ENCODE measurements at regions not wholly inside any gene's neighbourhood (a gene's known extent, or its start where the extent isn't known, plus 50 kb on each side); places are given as distances from the start of the nearest gene placed in this dataset.

DNA sequence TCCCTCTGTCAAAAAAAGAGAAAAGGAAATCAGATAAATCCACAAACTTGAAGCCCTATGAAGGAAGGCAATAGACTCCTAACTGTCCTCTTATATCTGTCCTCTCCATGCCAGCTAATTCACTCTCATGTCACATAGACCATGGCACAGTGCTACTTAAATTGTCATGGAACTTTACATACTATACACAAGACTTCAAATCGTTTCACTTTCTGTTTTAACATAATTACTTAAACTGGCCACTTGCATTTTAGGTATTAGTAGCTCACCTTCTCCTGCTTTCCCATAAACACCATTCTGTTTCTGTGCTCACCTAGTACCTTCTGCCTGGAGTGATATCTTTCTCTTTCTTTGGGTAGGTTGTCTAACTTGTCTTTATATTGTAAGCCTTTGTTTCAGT lies 816.7 kb upstream of the KIF2B start:
- TF ChIP-seq, protein P1, sequence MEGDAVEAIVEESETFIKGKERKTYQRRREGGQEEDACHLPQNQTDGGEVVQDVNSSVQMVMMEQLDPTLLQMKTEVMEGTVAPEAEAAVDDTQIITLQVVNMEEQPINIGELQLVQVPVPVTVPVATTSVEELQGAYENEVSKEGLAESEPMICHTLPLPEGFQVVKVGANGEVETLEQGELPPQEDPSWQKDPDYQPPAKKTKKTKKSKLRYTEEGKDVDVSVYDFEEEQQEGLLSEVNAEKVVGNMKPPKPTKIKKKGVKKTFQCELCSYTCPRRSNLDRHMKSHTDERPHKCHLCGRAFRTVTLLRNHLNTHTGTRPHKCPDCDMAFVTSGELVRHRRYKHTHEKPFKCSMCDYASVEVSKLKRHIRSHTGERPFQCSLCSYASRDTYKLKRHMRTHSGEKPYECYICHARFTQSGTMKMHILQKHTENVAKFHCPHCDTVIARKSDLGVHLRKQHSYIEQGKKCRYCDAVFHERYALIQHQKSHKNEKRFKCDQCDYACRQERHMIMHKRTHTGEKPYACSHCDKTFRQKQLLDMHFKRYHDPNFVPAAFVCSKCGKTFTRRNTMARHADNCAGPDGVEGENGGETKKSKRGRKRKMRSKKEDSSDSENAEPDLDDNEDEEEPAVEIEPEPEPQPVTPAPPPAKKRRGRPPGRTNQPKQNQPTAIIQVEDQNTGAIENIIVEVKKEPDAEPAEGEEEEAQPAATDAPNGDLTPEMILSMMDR (conservative IDR thresholded peaks at IDR 0.05) = no peak
- H3K27ac ChIP-seq = no peak overlapping the region

DNA sequence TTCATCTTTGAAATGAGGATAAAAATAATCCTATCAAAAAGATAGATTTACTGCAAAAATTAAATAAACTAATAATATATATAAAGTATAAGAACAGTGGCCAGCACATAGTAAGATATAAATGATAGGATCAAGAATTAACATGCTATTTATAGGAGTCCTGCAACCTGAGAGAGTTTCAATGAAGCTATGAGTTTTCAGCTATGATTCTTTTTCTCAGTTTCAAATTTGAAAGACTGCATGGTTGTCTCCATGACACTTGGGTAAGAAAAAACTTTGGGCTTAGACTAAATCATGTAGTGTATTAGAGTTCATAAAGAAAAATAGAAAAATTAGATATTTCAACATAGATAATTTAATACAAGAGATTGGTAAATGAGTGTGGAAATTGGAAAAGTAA lies 817.8 kb upstream of the KIF2B start:
- no peak overlapping the region for H3K27ac ChIP-seq
- TF ChIP-seq, protein P1 (conservative IDR thresholded peaks at IDR 0.05) = no peak

DNA sequence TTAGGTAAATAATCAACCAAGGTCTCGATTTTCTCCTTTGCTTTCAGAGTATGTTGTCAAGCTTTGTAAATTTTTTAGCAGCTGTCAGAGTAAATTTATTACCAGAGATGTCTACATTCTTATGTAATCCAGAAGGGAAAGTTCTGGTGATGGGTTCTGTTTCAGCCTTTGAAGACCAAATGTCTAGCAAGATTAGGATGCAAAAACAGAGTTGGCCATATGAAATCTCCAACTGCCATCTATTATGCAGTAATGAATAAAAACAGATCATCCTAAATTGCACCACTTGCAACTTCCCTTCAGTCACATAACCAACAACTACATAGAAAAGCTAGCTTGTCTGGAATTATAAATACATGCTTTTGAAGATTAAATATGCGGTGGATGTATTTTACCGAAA lies 826.8 kb upstream of the KIF2B start:
- no peak overlapping the region for H3K27ac ChIP-seq
- TF ChIP-seq, protein P1 (conservative IDR thresholded peaks at IDR 0.05) = no peak

DNA sequence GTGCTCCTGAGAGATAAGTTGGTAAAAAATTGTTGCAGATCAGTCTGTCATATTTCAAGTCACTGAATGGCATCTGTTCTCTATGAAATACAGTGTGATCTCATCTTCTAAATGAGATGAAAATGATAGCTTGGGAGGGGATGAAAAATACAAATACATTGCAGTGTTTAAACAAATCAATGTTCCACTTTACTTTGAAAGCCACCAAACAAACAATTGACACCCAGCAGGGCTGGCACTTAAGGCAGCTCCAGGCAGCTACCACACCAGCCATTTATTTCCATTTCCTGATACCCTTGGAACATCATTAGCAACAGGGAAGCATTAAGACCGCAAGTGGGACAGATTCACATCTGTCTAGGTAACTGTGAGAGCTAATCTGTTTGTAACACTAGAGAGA lies 827.6 kb upstream of the KIF2B start:
- no peak overlapping the region for H3K27ac ChIP-seq
- TF ChIP-seq, protein P1 (conservative IDR thresholded peaks at IDR 0.05) = no peak

DNA sequence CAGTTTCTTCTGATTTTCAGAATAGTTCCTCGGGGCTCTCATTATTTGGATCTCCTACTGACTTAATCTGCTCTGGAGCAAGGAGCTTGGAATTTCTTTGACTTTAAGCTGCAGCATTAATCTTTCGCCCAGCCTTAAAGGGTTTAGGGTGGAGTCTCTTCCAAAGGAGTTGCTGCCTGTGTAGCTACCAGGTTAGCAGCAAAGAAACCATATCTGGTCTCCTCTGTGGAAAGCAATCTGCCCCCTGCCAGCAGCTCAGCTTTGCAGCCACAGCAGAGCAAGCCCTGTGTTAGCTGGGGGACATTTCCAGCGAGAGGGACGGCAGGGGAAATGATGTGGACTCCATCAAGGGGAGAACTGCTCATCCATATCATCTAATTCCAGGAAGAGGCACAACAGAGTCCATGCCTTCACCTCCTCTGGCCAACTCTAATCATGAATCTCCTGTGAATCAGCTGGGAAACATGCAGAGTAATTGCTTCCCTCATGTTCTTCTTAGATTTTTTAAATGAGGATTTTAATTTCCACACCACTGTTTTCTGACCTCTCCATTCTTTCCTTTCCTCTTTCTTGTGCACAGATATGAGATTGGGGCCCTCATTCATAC lies 827.6 kb upstream of the CA10 start:
- TF ChIP-seq, protein P1 (conservative IDR thresholded peaks at IDR 0.05) = no peak
- no peak overlapping the region for H3K27ac ChIP-seq

DNA sequence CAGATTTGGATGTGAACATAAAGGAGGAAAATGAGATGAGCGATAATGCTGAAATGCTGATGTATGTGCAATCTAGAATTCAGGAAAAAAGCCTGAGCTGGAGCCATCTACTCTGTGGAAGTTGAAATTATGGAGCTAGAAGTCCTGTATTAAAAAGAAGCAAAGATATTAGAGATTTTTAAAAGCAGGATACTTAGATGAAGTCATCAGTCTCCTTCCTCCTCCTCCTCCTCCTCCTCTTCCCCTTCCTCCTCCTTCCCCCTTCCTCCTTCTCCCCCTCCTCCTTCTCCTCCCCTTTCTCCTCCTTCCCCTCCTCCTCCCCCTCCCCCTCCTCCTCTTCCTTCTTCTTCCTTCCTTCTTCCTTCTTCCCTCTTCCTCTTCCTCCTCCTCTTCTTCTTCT lies 823.8 kb upstream of the CA10 start:
- TF ChIP-seq, protein P1 (conservative IDR thresholded peaks at IDR 0.05) = no peak
- H3K27ac ChIP-seq = no peak overlapping the region

DNA sequence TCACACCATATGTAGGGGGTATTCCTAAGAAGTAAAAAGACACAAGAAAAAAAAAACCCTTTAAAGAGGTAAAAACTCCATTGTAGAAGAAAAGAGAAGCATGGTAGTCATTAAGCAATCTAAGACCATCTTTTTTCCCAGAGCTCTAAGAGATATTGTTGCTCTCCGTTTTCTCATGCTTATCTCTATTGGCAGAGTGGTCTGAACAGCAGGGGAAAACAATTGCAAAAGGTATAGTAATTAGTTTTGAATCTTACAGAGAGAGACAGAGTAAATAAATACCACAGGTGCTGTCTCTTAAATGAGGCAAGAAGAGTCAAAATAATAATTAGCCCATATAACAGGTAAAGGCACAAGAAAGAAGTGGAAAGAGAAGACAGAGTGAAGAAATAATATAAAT lies 821.4 kb upstream of the CA10 start:
- no peak overlapping the region for H3K27ac ChIP-seq
- TF ChIP-seq, protein P1 (conservative IDR thresholded peaks at IDR 0.05) = no peak
